Uterus (tissue), 2 donors: ENCODE measurements at regions not wholly inside any gene's neighbourhood (a gene's known extent, or its start where the extent isn't known, plus 50 kb on each side); places are given as distances from the start of the nearest gene placed in this dataset.

ENCODE experiments used
- CTCF ChIP-seq, 4 experiments: fragments of 200-600 bp in 2 of 4; fragments of 450-650 bp in 2 of 4; sonication (generic) in 2 of 4; IDR thresholded peaks; one replicate each; pipeline ENCODE4 v1.5.1; 2016 to 2019; ENCODE audit warnings: antibody characterized with exemption in 4 of 4, mild to moderate bottlenecking in 2 of 4, moderate library complexity in 1 of 4
- POLR2A ChIP-seq, 2 donors: fragments of 450-650 bp; IDR thresholded peaks; one replicate each; pipeline ENCODE4 v1.6.1; 2016; ENCODE audit warnings: antibody characterized with exemption in 2 of 2, mild to moderate bottlenecking in 1 of 2, moderate library complexity in 1 of 2

- TF ChIP-seq CTCF (IDR thresholded peaks at IDR 0.05) (no peak), POLR2A (IDR thresholded peaks at IDR 0.05) (no peak)
These were observed 216.6 kb upstream of the INTU start for GRCh38 chr4:127416115-127416514.
